ENCODE measurements at regions not wholly inside any gene's neighbourhood (a gene's known extent, or its start where the extent isn't known, plus 50 kb on each side); places are given as distances from the start of the nearest gene placed in this dataset.

GRCh38 chr16:48076455-48077012, 79.3 kb downstream of the ABCC12 start (continued):
- TF ChIP-seq ZXDC (CRISPR knock-in tag; IDR thresholded peaks at IDR 0.05) (no peak), DNMT1 (CRISPR knock-in tag; IDR thresholded peaks at IDR 0.05) (no peak), EP300 (IDR thresholded peaks at IDR 0.05; ENCODE audit: low read depth in 2 of 2, low read length in 2 of 2) (peak in 1 of 2 experiments; percentile 48; a peak in 2 of 4 replicates), EP300 (CRISPR knock-in tag; IDR thresholded peaks at IDR 0.05; ENCODE audit: borderline replicate concordance) (no peak), ZFP90 (CRISPR knock-in tag; IDR thresholded peaks at IDR 0.05; ENCODE audit: borderline replicate concordance) (no peak), PPARG (CRISPR knock-in tag; conservative IDR thresholded peaks at IDR 0.05) (0 out of 2 replicates have a peak, but pooled peaks have one; percentile 23), ZNF790 (CRISPR knock-in tag; IDR thresholded peaks at IDR 0.05; ENCODE audit: borderline replicate concordance) (no peak), KAT2B (IDR thresholded peaks at IDR 0.05; ENCODE audit: borderline replicate concordance, low read depth, low read length) (no peak), HDAC1 (CRISPR knock-in tag; IDR thresholded peaks at IDR 0.05) (peak; percentile 53; the same call in 1 of the 2 replicates), SIN3A (IDR thresholded peaks at IDR 0.05; ENCODE audit: borderline replicate concordance, low read depth, low read length) (no peak), FOXA3 (CRISPR knock-in tag; IDR thresholded peaks at IDR 0.05) (peak; percentile 80), ZNF879 (CRISPR knock-in tag; IDR thresholded peaks at IDR 0.05) (no peak; the same call in 1 of the 2 replicates), ZBTB7B (CRISPR knock-in tag; IDR thresholded peaks at IDR 0.05) (no peak), ELF3 (CRISPR knock-in tag; IDR thresholded peaks at IDR 0.05) (no peak; the same call in none of the 2 replicates), MTA1 (CRISPR knock-in tag; IDR thresholded peaks at IDR 0.05; ENCODE audit: borderline replicate concordance) (no peak), MAFK (conservative IDR thresholded peaks at IDR 0.05 in 1 of 2, IDR thresholded peaks at IDR 0.05 in 1 of 2; ENCODE audit: low read length in 2 of 2) (no peak), MYPOP (CRISPR knock-in tag; IDR thresholded peaks at IDR 0.05) (no peak), ASH2L (IDR thresholded peaks at IDR 0.05; ENCODE audit: insufficient read length, low read depth, low read length) (peak; percentile 25), ZBTB33 (CRISPR knock-in tag; IDR thresholded peaks at IDR 0.05) (no peak), SPEN (CRISPR knock-in tag; IDR thresholded peaks at IDR 0.05; ENCODE audit: low read depth) (0 out of 2 replicates have a peak, but pooled peaks have one; percentile 22), ZNF331 (CRISPR knock-in tag; IDR thresholded peaks at IDR 0.05) (no peak; the same call in 1 of the 2 replicates)
